Karpas-422 (cell line): ENCODE measurements at regions not wholly inside any gene's neighbourhood (a gene's known extent, or its start where the extent isn't known, plus 50 kb on each side); places are given as distances from the start of the nearest gene placed in this dataset.

ENCODE experiments used
- DNase-seq: peaks from one replicate; pipeline ENCODE4 v3.0.0-alpha.2; 2015
- H2AFZ ChIP-seq: fragments of 200-600 bp; sonication (generic); 2 replicates; pipeline ENCODE4 v1.6.1; 2014; ENCODE audit warnings: antibody characterized with exemption, low read length, mixed read lengths
- H3K27ac ChIP-seq: fragments of 200-600 bp; sonication (generic); 2 replicates; pipeline ENCODE4 v1.5.1; 2014; ENCODE audit warnings: mild to moderate bottlenecking, low read length, moderate library complexity
- H3K27me3 ChIP-seq: fragments of 200-600 bp; sonication (generic); 2 replicates; pipeline ENCODE4 v1.6.1; 2014; ENCODE audit warnings: low read length, mixed read lengths
- H3K36me3 ChIP-seq: fragments of 200-600 bp; sonication (generic); 2 replicates; pipeline ENCODE4 v1.6.1; 2014; ENCODE audit warnings: low read length, mixed read lengths; ENCODE audit not compliant: insufficient read depth
- H3K4me1 ChIP-seq: fragments of 200-600 bp; sonication (generic); 2 replicates; pipeline ENCODE4 v1.6.1; 2014; ENCODE audit warnings: mild to moderate bottlenecking, low read length, mixed read lengths
- H3K4me2 ChIP-seq: fragments of 200-600 bp; sonication (generic); 2 replicates; pipeline ENCODE4 v1.6.1; 2014; ENCODE audit warnings: low read length, low read depth, mild to moderate bottlenecking; ENCODE audit not compliant: poor library complexity, severe bottlenecking
- H3K4me3 ChIP-seq: fragments of 200-600 bp; sonication (generic); 2 replicates; pipeline ENCODE4 v1.5.1; 2014; ENCODE audit warnings: mild to moderate bottlenecking, antibody characterized with exemption, low read length, mixed read lengths
- H3K79me2 ChIP-seq: fragments of 200-600 bp; sonication (generic); 2 replicates; pipeline ENCODE4 v1.6.1; 2014; ENCODE audit warnings: mild to moderate bottlenecking, low read length, mixed read lengths
- H3K9ac ChIP-seq: fragments of 200-600 bp; sonication (generic); 2 replicates; pipeline ENCODE4 v1.6.0; 2014; ENCODE audit warnings: low read length
- H3K9me2 ChIP-seq: fragments of 200-600 bp; sonication (generic), shearing (Covaris generic); replicated peaks from 2 replicates; pipeline ENCODE4 v1.6.0; 2014; ENCODE audit warnings: mild to moderate bottlenecking, low read length, moderate library complexity; ENCODE audit not compliant: insufficient read depth
- H3K9me3 ChIP-seq: fragments of 300-700, 200-600 bp; sonication (generic); 2 replicates; pipeline ENCODE4 v1.6.1; 2014; ENCODE audit warnings: low read length, mixed read lengths
- H4K20me1 ChIP-seq: fragments of 200-600 bp; sonication (generic); 2 replicates; pipeline ENCODE4 v1.6.1; 2014; ENCODE audit warnings: mild to moderate bottlenecking, antibody characterized with exemption, low read length, low read depth; ENCODE audit not compliant: insufficient read depth

DNA sequence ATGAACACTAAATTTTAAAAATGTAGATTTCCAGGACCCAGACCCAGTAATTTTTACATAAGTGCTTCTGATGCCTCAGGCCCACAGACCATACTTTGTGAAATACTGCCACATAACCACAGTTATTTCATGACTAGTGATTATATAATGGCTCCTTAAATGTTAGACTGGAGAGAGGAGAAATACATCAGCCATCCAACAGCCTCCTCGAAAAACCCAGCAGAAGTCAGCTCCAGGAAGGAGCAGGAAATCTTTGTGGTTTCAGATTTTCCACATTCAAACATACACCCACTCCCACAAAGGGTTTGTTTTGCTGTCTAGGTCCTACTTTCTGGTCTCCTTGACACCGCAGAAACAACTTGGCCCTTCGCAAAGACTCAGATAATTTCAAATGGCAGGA is 455.2 kb downstream of the DTWD2 start:
- Histone ChIP-seq H2AFZ (no peak overlapping the region), H4K20me1 (no peaks in the 10 kb centered on the region), H3K27ac (no peak overlapping the region), H3K9me2 (no peaks in the 10 kb centered on the region), H3K9ac (no peak overlapping the region), H3K79me2 (no peaks in the 10 kb centered on the region), H3K4me3 (no peak overlapping the region), H3K27me3 (no peaks in the 10 kb centered on the region), H3K4me1 (no peaks in the 10 kb centered on the region), H3K36me3 (no peaks in the 10 kb centered on the region), H3K9me3 (no peaks in the 10 kb centered on the region), H3K4me2 (no peak overlapping the region)
- DNase-seq = no peak

GRCh38 chr5:118531276-118531675 is 457.1 kb downstream of the DTWD2 start:
- no peak overlapping the region for H3K4me2 ChIP-seq
- no peaks in the 10 kb centered on the region for H3K9me3 ChIP-seq
- no peaks in the 10 kb centered on the region for H3K27me3 ChIP-seq
- no peaks in the 10 kb centered on the region for H3K79me2 ChIP-seq
- no peaks in the 10 kb centered on the region for H3K36me3 ChIP-seq
- no peaks in the 10 kb centered on the region for H3K9me2 ChIP-seq
- no peak overlapping the region for H3K27ac ChIP-seq
- no peak overlapping the region for H3K9ac ChIP-seq
- no peak overlapping the region for H2AFZ ChIP-seq
- DNase-seq = no peak
- no peaks in the 10 kb centered on the region for H3K4me1 ChIP-seq
- H4K20me1 ChIP-seq = no peaks in the 10 kb centered on the region
- H3K4me3 ChIP-seq = no peak overlapping the region

DNA sequence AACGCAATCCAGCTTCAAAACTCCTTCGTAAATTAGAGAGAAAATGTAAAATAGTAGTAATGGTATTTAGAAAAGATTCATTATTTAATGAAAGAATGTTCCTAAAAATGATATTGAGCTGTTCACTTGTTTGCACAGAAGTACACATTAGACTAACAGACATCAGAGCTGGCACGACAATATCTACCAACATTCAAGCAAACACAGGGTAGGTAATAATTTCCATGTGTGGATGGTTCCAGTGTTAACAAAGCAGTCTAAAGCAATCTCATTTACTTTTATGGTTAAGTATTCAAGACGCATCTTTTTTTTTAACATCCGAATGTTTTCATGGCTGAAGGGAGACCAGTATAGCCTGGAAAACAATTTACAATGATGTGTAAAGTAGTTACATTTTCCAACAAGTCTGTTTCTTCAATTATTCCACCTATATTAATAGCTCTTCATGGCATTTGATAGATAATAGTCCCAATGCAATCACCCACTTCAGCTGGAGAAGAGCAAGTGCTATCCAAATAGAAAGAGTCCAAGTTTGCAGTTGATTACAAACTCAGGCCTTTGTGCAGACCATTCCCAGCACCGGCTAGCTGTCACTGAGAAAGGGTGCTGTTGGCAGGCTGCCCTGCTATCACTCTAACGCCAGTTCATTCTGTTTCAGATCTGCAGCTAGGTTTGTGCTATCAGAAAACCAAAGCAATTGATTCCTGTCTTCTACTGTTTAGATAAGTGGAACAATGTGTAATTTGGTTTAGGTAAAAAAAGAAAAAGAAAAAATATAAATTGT is 458.8 kb downstream of the DTWD2 start:
- H3K4me2 ChIP-seq = no peak overlapping the region
- no peaks in the 10 kb centered on the region for H4K20me1 ChIP-seq
- no peaks in the 10 kb centered on the region for H3K79me2 ChIP-seq
- no peak overlapping the region for H3K4me3 ChIP-seq
- H3K9ac ChIP-seq = no peak overlapping the region
- H3K9me3 ChIP-seq = no peaks in the 10 kb centered on the region
- no peak for DNase-seq
- no peak overlapping the region for H2AFZ ChIP-seq
- H3K4me1 ChIP-seq = no peaks in the 10 kb centered on the region
- H3K36me3 ChIP-seq = no peaks in the 10 kb centered on the region
- no peaks in the 10 kb centered on the region for H3K27me3 ChIP-seq
- H3K9me2 ChIP-seq = no peaks in the 10 kb centered on the region
- no peak overlapping the region for H3K27ac ChIP-seq

DNA sequence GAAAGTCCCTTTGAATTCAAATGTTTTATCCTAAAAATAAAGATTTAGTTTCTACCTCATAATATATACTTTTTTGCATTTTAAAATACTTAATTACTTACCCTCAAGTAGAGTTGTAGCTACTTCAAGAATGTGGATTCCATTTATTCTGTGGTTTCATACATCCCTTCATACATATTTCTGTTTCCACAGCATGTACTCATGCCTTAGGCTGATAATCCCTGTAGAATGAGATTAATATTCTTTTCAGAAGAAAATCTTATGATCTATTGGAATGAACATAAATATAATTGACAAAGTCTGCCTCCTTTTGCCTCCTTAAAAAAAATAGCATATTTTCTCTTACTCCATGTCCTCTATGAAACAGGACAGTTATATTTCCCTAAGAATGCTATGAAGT is 465.7 kb downstream of the DTWD2 start:
- no peak overlapping the region for H3K27ac ChIP-seq
- H4K20me1 ChIP-seq = no peaks in the 10 kb centered on the region
- no peak for DNase-seq
- H3K9me3 ChIP-seq = no peaks in the 10 kb centered on the region
- no peaks in the 10 kb centered on the region for H3K36me3 ChIP-seq
- no peak overlapping the region for H3K9ac ChIP-seq
- no peak overlapping the region for H2AFZ ChIP-seq
- no peaks in the 10 kb centered on the region for H3K27me3 ChIP-seq
- H3K4me3 ChIP-seq = no peak overlapping the region
- no peak overlapping the region for H3K4me2 ChIP-seq
- H3K79me2 ChIP-seq = no peaks in the 10 kb centered on the region
- H3K9me2 ChIP-seq = no peaks in the 10 kb centered on the region
- no peaks in the 10 kb centered on the region for H3K4me1 ChIP-seq

- DNase-seq = no peak
- Histone ChIP-seq H4K20me1 (no peaks in the 10 kb centered on the region), H3K4me1 (no peaks in the 10 kb centered on the region), H3K9me3 (no peaks in the 10 kb centered on the region), H3K27me3 (no peaks in the 10 kb centered on the region), H3K4me3 (no peak overlapping the region), H3K79me2 (no peaks in the 10 kb centered on the region), H3K4me2 (no peak overlapping the region), H3K36me3 (no peaks in the 10 kb centered on the region), H3K9ac (no peak overlapping the region), H3K9me2 (no peaks in the 10 kb centered on the region), H2AFZ (no peak overlapping the region), H3K27ac (no peak overlapping the region)
Measured at GRCh38 chr5:118520771-118521415, 467.5 kb downstream of the DTWD2 start.

- no peaks in the 10 kb centered on the region for H3K9me2 ChIP-seq
- no peaks in the 10 kb centered on the region for H3K79me2 ChIP-seq
- H3K27ac ChIP-seq = no peak overlapping the region
- H3K9ac ChIP-seq = no peak overlapping the region
- H3K36me3 ChIP-seq = no peaks in the 10 kb centered on the region
- no peaks in the 10 kb centered on the region for H3K27me3 ChIP-seq
- no peak overlapping the region for H3K4me2 ChIP-seq
- DNase-seq = no peak
- no peaks in the 10 kb centered on the region for H3K9me3 ChIP-seq
- H3K4me3 ChIP-seq = no peak overlapping the region
- H3K4me1 ChIP-seq = no peaks in the 10 kb centered on the region
- H2AFZ ChIP-seq = no peak overlapping the region
- no peaks in the 10 kb centered on the region for H4K20me1 ChIP-seq
Measured at GRCh38 chr5:118519466-118519865, 468.9 kb downstream of the DTWD2 start.

- Histone ChIP-seq H3K36me3 (no peaks in the 10 kb centered on the region), H3K4me3 (no peak overlapping the region), H3K4me2 (no peak overlapping the region), H3K27ac (no peak overlapping the region), H3K9ac (no peak overlapping the region), H3K9me2 (no peaks in the 10 kb centered on the region), H3K79me2 (no peaks in the 10 kb centered on the region), H4K20me1 (no peaks in the 10 kb centered on the region), H2AFZ (no peak overlapping the region), H3K9me3 (no peaks in the 10 kb centered on the region), H3K27me3 (no peaks in the 10 kb centered on the region), H3K4me1 (no peaks in the 10 kb centered on the region)
- no peak for DNase-seq
Measured at GRCh38 chr5:118518720-118519119, 469.6 kb downstream of the DTWD2 start.

DNA sequence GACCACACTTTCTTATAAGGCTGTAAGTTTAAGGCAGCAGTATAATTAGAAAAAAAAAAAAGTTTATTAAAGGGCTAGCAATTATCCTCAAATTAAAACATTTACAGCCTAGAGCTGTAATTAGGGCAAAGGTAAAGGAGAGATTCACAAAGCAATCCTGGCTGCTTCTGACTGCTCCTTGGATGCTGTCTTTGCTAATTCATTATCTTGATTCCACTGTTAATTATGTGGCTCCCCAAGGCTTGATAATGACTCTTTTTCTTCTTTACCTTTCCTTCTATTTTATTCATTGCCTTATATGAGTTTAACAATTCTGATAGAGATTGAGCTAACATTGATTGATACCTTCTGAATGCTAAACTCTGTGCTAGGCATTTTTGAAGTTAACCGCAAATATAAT is 476.5 kb downstream of the DTWD2 start:
- H2AFZ ChIP-seq = no peak overlapping the region

More for the DNA sequence above, 476.5 kb downstream of the DTWD2 start:
- Histone ChIP-seq H3K9me2 (no peaks in the 10 kb centered on the region), H4K20me1 (no peaks in the 10 kb centered on the region), H3K9me3 (no peaks in the 10 kb centered on the region), H3K9ac (no peak overlapping the region), H3K36me3 (no peaks in the 10 kb centered on the region), H3K27me3 (no peaks in the 10 kb centered on the region), H3K4me2 (no peak overlapping the region), H3K79me2 (no peaks in the 10 kb centered on the region), H3K4me3 (no peak overlapping the region), H3K27ac (no peak overlapping the region), H3K4me1 (peaks cover 3% of the 10 kb centered on the region)
- no peak for DNase-seq
